ENCODE measurements at regions not wholly inside any gene's neighbourhood (a gene's known extent, or its start where the extent isn't known, plus 50 kb on each side); places are given as distances from the start of the nearest gene placed in this dataset.

DNA sequence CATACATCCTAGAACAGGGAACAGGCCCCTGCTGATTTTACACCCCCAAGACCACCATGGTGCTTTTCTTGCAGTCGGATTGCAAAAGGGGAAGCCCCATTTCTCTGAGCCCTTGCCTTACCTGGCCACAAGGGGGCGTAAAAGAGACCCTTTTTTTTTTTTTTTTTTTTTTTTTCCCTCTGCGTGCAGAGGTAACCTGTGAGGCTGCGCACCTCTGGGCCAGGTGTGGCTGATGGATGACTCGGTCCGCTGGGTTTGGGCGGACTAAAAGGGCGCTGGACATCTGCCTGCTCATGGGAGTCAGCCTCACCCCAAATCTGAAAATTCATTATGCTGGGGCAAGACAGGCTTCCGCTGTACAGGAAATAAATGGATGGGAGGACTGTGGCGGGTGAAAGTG, 281.0 kb downstream of the CBLN1 start:
- H3K27me3 ChIP-seq (replicated peaks; ENCODE audit: control insufficient read depth, insufficient read depth, low read length): no peaks in the 10 kb centered on the region
- H3K27ac Mint-ChIP-seq (ENCODE audit: unreplicated experiment): no peak overlapping the region
- TF ChIP-seq, protein P1, sequence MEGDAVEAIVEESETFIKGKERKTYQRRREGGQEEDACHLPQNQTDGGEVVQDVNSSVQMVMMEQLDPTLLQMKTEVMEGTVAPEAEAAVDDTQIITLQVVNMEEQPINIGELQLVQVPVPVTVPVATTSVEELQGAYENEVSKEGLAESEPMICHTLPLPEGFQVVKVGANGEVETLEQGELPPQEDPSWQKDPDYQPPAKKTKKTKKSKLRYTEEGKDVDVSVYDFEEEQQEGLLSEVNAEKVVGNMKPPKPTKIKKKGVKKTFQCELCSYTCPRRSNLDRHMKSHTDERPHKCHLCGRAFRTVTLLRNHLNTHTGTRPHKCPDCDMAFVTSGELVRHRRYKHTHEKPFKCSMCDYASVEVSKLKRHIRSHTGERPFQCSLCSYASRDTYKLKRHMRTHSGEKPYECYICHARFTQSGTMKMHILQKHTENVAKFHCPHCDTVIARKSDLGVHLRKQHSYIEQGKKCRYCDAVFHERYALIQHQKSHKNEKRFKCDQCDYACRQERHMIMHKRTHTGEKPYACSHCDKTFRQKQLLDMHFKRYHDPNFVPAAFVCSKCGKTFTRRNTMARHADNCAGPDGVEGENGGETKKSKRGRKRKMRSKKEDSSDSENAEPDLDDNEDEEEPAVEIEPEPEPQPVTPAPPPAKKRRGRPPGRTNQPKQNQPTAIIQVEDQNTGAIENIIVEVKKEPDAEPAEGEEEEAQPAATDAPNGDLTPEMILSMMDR (IDR thresholded peaks at IDR 0.05; ENCODE audit: insufficient read depth in 1 of 2, low read depth in 1 of 2, low read length in 1 of 2, severe bottlenecking in 1 of 2, unreplicated experiment in 1 of 2): peak; percentile 76 to 80
- no peaks in the 10 kb centered on the region for H3K36me3 Mint-ChIP-seq (ENCODE audit: insufficient read depth, unreplicated experiment)
- ChIA-PET CTCF (interaction anchor here (0.6 kb wide), 1 partner anchor 337 kb away, joined by 3 read pairs; no protein-coding TSS in a partner anchor), POLR2A (no interaction called here)
- H3K9me3 ChIP-seq: no peaks in the 10 kb centered on the region
- intact Hi-C loops (cut with micrococcal nuclease; ENCODE audit: unreplicated experiment): no loop called here
- no peak overlapping the region for H3K4me3 ChIP-seq (ENCODE audit: low read depth, low read length)
- peaks cover 15% of the 10 kb centered on the region for H3K4me1 Mint-ChIP-seq (ENCODE audit: low read depth, unreplicated experiment)
- no peaks in the 10 kb centered on the region for H3K36me3 ChIP-seq (ENCODE audit: control insufficient read depth, insufficient read depth, low read length)
- H3K4me1 ChIP-seq: peaks cover 12% of the 10 kb centered on the region
- peak in 1 of 2 experiments; percentile 18 for DNase-seq
- no peak overlapping the region for H3K4me3 Mint-ChIP-seq (ENCODE audit: unreplicated experiment)
- no peaks in the 10 kb centered on the region for H3K27me3 Mint-ChIP-seq (ENCODE audit: insufficient read depth, unreplicated experiment)
- BruUV-seq (replicated peaks): no TSS peak
- no peaks in the 10 kb centered on the region for H3K9me3 Mint-ChIP-seq (ENCODE audit: unreplicated experiment)

DNA sequence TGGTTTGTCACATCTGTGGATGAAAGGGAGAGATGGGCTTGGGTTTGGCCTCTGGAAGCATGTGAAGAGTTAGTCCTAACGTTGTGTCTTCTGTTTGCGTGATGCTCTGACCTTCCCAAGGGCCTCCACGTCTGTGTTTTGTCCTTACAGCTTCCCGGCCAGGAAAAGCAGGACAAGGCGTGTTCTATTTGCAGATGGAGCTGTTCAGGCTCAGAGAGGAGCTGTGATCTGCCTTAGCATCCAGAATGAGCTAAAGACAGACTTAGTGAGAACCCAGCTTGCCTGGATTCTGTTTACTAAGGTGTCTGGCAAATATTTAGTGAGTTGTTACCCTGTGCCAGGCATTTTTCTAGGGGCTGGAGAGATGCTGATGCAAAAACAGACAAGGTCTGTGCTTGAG, 282.1 kb downstream of the CBLN1 start:
- H3K4me1 ChIP-seq: peaks cover 12% of the 10 kb centered on the region
- ChIA-PET CTCF (no interaction called here), POLR2A (no interaction called here)
- BruUV-seq (replicated peaks): no TSS peak
- H3K4me1 Mint-ChIP-seq (ENCODE audit: low read depth, unreplicated experiment): peaks cover 15% of the 10 kb centered on the region
- no peaks in the 10 kb centered on the region for H3K9me3 ChIP-seq
- no peaks in the 10 kb centered on the region for H3K27me3 ChIP-seq (replicated peaks; ENCODE audit: control insufficient read depth, insufficient read depth, low read length)
- no peaks in the 10 kb centered on the region for H3K36me3 ChIP-seq (ENCODE audit: control insufficient read depth, insufficient read depth, low read length)
- TF ChIP-seq, protein P1 (IDR thresholded peaks at IDR 0.05; ENCODE audit: insufficient read depth in 1 of 2, low read depth in 1 of 2, low read length in 1 of 2, severe bottlenecking in 1 of 2, unreplicated experiment in 1 of 2): no peak
- H3K9me3 Mint-ChIP-seq (ENCODE audit: unreplicated experiment): no peaks in the 10 kb centered on the region
- H3K4me3 ChIP-seq (ENCODE audit: low read depth, low read length): no peak overlapping the region
- H3K27ac Mint-ChIP-seq (ENCODE audit: unreplicated experiment): no peak overlapping the region
- no peak for DNase-seq
- intact Hi-C loops (cut with micrococcal nuclease; ENCODE audit: unreplicated experiment): loop anchor here (2.0 kb wide), 1 partner anchor 313 kb away; no protein-coding TSS in a partner anchor
- H3K4me3 Mint-ChIP-seq (ENCODE audit: unreplicated experiment): no peak overlapping the region
- H3K36me3 Mint-ChIP-seq (ENCODE audit: insufficient read depth, unreplicated experiment): no peaks in the 10 kb centered on the region
- peaks cover 2% of the 10 kb centered on the region for H3K27me3 Mint-ChIP-seq (ENCODE audit: insufficient read depth, unreplicated experiment)

DNA sequence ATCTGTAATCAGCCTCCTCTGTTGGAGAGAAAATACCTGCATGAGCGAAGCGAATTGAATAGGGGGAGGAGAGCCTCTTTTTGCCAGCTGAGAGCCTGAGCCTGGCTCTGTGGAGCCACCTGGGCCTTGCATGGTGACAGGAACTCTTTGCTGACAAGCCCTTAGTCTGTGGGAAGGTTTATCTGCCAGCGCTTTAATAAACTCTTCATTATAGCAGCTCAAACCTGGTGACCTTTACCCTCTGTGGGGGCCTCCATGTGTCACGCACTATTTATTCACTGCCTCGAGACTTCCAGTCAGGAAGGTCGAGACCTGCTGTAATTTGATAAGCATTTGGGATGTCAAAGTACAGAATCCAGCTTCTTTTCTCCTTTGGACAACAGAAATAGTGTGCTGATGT, 282.6 kb downstream of the CBLN1 start:
- intact Hi-C loops (cut with micrococcal nuclease; ENCODE audit: unreplicated experiment): loop anchor here (2.0 kb wide), 1 partner anchor 312 kb away; no protein-coding TSS in a partner anchor
- H3K4me1 ChIP-seq: peaks cover 12% of the 10 kb centered on the region
- H3K4me1 Mint-ChIP-seq (ENCODE audit: low read depth, unreplicated experiment): peaks cover 15% of the 10 kb centered on the region
- H3K27me3 ChIP-seq (replicated peaks; ENCODE audit: control insufficient read depth, insufficient read depth, low read length): no peaks in the 10 kb centered on the region
- H3K9me3 ChIP-seq: no peaks in the 10 kb centered on the region
- peak in 1 of 2 experiments; percentile 7 for DNase-seq
- H3K4me3 ChIP-seq (ENCODE audit: low read depth, low read length): no peak overlapping the region
- H3K36me3 Mint-ChIP-seq (ENCODE audit: insufficient read depth, unreplicated experiment): no peaks in the 10 kb centered on the region
- H3K9me3 Mint-ChIP-seq (ENCODE audit: unreplicated experiment): no peaks in the 10 kb centered on the region
- no peaks in the 10 kb centered on the region for H3K36me3 ChIP-seq (ENCODE audit: control insufficient read depth, insufficient read depth, low read length)
- H3K27me3 Mint-ChIP-seq (ENCODE audit: insufficient read depth, unreplicated experiment): peaks cover 2% of the 10 kb centered on the region
- BruUV-seq (replicated peaks): no TSS peak
- ChIA-PET CTCF (no interaction called here), POLR2A (no interaction called here)
- TF ChIP-seq, protein P1 (IDR thresholded peaks at IDR 0.05; ENCODE audit: insufficient read depth in 1 of 2, low read depth in 1 of 2, low read length in 1 of 2, severe bottlenecking in 1 of 2, unreplicated experiment in 1 of 2): no peak
- no peak overlapping the region for H3K4me3 Mint-ChIP-seq (ENCODE audit: unreplicated experiment)
- no peak overlapping the region for H3K27ac Mint-ChIP-seq (ENCODE audit: unreplicated experiment)

All from Caco-2 (cell line).